Stimulated activated CD8-positive, alpha-beta memory T cell treated with anti-CD3 and anti-CD28 coated beads, Interleukin-15, amount 100 ng/mL, for 4 hours (primary cell): ENCODE measurements at regions not wholly inside any gene's neighbourhood (a gene's known extent, or its start where the extent isn't known, plus 50 kb on each side); places are given as distances from the start of the nearest gene placed in this dataset.
"Not testable (repeated sequence)": the region's sequence is repeated elsewhere in the genome, so short reads cannot be mapped to it uniquely, and the experiment has no call there.

Experiments used
- DNase-seq, 2 donors: peaks; one replicate each; pipeline ENCODE4 v3.0.0-alpha.2; 2020; ENCODE audit warnings: low read depth in 2 of 2

DNA sequence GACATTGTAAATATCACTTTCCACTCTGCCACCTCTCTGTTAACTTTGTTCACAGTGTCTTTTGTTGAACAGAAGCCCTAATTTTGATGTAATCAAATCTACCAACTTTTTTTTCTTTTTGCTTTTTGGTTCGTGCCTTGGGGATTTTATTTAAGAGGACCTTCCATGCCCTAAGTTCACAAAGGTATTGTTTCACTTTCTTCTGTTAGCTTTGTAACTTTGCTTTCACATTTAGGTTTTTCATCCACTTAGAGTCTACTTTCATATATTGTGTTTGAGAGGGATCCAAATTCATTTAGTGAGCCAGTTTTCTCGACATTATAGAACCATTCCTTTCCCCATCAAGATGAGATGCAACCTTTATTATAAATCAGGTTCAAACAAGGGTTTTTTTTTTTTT lies 275.7 kb upstream of the CRY1 start:
- DNase-seq, result no peak

DNA sequence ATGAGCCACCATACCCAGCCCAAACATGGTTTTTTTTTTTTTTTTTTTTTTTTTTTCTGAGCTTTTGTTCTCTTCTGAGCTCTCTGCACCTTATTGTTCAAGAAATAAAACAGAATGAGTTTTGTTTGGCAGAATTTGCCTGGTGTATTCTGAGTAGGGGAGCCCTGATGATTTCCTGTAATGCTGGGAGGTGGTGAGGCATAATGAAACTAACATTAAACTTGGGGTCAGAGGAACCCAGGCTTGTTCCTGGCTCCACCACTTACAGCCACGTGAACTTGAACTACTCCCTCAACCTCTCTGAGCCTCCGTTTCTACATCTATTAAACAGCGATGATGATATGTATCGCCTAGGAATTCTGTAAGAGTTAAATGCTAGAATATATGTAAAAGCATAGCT lies 276.3 kb upstream of the CRY1 start:
- DNase-seq, result peak in 1 of 2 donors; percentile 7

DNA sequence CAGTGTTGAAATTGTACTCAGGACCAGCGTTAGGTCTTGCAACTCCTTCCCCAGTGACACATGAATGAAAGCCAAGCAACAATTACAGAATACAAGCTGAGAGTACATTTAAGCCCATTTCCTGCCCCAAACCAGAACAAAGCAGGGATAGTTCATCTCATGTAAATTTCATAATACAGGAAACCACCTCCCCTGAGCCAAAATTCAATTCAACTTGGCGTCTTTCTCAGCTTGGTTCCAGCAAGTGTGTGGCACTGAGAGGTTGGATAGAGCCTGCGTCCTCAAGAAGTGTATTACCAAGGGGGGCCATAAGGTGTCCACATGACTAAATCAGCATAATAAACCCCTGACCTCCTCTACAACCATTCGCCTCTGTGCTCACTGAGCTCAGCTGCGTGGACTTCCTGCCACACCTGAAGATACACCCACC lies 278.9 kb upstream of the CRY1 start:
- no peak for DNase-seq

DNA sequence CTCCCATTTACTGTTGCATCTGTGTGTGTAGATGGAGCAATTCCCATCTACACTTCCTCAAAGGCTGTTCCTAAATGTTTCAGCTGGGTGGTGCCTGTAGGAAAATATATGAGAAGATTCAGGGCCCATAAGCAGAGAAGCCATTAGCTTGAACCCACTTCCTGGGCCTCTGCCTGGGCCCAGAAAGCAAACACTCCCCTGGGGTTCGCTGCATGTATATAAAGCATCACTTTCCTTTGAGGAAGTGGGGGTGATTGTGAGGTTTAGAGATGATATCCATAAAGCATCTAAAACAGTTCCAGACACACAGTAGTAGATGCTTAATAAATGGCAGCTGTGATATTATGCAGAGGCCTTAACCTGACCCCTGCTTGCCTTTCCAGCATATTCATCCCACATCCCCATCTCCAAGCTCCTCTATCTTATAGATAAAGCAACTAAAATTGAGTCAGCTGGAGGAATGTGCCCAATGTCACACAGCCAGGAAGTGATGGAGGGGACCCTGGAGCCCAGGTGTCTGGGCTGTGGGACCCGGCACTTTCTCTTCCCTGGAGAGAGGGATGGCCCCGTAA lies 280.0 kb upstream of the CRY1 start:
- DNase-seq, result no peak

DNA sequence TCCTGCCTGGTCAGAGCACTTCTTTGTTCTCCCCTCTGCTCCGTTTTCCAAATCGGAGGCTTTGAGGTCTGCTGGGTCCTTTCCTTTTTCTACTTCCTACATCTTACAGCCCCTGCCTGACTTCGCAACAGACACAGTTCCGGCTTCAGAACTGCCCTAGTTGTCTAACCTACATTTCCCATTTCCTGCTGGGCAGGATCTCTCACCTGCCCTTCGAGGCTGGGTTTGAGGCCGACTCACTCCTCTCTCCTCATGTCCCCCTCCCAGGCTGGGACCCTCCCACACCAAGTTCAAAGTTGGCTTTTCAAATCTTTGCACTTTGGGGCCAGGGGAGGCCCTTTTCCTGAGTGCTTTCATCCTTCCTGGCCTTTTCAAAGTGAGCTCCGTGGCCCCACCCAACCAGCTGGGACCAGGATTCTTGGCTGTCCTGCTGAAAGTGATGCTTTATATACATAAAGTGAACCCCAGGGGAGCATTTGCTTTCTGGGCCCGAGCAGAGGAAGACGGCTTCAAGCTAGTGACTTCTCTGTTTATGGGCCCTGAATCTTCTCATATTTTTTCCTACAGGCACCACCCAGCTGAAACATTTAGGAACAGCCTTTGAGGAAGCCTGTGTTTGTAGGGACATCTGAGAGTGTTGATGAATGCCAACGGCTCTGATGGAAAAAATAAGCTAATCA lies 281.0 kb upstream of the CRY1 start:
- no peak for DNase-seq

DNA sequence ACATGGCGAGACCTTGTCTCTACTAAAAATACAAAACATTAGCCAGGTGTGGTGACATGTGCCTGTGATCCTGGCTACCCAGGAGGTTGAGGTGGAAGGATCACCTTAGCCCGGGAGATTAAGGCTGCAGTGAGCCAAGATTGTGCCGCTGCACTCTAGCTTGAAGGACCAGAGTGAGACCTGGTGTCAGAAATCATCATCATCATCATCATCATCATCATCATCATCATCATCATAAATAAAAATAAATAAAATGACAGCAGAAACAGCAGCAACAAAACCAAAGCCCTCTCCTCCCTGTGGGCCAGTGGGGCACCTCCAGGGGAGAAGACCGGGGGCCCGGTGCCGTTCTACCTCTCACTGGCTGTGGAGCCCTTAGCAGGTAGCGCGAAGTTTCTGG lies 281.9 kb upstream of the CRY1 start:
- DNase-seq, result no peak

DNA sequence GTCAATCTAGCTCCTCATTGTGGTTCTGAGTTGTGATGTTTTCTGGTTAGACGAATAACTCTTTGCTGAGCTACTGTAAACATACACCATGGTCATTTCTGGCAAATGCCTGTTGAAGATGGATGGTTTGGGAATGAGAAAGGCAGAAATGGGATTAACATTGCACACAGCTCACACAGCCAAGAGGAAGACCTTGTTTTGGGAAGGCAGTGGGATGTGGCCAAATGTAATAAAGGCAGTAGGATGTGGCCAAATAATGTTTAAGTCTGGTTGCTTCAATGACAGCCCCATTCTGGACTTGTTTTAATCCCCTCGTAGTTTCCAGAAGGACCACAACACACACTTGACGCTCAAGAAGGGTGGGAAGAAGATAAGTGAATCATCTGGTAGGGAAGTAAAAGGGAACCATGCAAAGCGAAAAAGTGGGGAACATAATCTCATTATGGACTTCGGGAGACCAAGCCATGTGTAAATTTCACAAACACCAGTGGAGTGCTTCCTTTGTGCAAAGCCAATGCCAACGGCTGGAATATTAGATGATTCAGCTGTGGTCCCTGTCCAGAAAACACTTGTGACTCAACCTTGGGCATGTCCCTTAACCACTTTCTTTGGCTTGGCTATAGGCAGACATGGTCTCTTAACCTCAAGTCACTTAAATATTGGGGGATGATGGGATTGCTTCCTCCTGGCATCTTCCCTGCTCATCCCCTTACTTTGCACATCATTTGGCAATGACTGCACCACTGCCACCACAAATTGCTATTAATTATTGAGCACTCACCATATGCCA lies 284.4 kb upstream of the CRY1 start:
- DNase-seq, result no peak

DNA sequence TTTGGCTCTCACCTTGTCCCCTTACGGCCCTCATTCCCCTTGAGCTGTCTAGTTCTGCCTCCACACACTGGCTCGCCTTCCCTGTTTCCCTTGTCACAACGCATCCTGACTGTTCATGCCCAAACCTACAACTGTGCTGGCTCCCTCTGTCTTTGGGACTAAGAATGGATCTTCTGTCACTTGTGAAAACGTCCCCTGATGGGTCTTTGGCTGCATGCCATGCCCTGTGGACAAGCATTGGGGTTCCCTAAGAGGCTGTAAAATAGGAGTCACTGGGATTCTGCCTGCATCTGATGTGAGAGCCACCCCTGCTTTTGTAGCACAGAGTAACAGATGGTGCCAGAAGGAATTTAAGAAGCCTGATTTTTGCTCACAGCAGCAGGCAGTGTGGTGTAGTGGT lies 285.3 kb upstream of the CRY1 start:
- no peak for DNase-seq

DNA sequence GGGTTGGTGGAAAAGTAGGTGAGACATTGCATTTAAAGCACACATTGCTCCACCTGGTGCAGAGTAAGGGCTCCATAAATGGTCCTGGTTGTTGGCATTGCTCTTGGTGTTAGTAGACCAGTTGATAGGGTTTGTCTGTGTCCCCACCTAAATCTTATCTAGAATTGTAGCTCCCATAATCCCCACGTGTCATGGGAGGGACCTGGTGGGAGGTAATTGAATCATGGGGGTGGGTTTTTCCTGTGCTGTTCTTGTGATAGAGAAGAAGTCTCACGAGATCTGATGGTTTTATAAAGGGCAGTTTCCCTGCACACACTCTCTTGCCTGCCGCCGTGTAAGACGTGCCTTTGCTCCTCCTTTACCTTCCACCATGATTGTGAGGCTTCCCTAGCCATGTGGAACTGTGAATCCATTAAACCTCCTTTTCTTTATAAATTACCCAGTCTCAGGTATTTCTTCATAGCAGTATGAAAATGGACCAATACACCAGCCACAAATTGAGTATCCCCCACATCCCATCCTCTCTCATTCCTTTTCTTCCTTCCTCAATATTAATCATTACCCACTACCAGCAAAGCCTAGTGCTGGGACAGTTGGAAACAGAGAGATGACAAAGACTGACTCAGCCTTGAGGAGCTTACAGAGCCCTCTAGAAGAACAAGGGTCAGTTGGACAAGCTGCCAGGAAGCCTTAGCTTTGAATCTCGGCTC lies 285.9 kb upstream of the CRY1 start:
- not testable (repeated sequence) for DNase-seq

DNA sequence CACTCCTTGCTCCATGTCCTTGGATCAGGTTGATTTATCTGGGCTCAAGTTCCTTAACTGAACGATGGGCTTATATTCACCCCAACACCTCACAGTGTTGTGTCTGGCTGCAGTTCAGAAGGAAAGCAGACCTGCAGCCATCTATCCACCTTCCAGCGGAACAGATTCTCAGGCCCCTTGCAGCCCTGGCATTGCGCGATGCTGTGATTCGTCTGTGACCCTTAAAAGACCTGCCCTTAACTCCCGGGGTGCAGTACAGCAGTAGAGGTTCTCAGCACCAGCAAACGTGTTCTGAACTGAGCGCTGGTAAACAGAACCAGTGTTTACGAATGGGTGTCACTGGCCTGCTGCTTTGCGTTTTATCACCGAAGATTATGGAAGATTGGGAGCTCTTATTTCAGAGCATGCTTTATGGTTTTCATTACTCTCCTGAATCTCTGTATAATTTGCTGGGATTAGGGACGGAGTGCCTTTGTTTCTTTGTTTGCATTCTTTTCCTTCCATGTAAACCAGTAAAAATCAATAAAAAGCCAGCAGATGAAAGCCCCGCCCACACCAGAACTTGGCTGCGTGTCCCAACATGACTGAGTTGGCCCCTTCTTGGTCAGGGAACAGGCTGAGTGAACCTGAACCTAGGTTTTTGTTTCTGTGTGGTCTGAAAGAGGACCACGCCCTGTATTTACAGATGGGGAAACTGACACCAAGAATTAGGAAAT lies 286.7 kb upstream of the CRY1 start:
- DNase-seq, result no peak

DNA sequence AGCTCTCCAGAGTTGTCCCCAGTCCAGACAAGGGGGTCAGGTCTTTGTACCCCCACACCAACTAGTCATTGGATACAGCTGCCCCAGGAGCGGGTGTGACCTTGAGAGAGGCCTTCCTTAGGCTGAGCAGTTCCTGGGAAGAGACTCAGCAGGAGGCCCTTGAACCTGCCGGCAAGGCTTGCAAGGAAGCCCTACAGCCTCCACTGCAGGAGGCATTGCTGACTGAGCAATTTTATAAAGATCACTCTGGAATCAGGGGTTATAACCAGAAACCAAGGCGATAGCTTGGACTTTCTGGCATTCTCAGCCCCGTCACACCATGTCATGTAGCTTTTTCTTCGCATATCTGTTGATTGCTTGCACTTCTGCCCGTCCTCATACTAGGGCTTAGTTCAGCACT lies 291.3 kb upstream of the CRY1 start:
- no peak for DNase-seq

DNA sequence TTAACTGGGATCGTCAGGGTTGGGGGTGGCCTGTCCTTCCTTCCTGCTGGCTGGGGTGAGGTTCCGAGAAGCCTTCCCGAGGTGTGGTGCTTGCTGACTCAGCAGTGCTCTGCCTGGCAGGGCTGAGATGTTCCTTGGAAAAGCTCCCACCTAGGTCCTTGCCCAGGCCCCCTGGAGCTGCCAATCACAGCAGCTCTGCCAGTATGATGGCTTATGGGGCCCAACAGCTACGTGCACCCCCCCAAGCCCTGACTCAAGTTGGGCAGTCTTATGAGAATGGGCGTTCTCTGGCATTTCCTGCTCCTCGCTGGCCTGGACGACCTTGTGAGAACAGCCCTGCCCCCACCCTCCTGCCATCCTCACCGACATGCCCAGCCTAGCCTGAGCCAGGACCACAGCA lies 292.2 kb upstream of the CRY1 start:
- no peak for DNase-seq

DNA sequence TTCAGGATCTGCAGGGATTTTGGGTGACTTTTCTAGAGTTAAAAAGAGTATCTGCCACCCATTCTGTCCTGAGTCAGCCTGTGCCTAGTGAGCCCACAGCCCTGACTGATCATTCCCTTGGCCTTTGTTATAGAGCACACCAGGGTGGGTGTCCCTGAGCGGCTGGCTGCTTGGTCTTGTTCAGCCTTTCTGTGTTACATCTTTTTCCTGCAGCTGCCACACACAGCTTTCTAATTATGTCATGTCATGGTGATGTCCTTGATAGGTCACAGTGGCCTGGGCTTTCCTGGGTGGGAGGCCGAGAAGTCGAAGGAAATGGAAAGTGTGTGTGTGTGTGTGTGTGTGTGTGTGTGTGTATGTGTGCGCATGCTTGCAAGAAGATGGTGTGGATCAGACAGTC lies 293.2 kb upstream of the CRY1 start:
- DNase-seq, result no peak

DNA sequence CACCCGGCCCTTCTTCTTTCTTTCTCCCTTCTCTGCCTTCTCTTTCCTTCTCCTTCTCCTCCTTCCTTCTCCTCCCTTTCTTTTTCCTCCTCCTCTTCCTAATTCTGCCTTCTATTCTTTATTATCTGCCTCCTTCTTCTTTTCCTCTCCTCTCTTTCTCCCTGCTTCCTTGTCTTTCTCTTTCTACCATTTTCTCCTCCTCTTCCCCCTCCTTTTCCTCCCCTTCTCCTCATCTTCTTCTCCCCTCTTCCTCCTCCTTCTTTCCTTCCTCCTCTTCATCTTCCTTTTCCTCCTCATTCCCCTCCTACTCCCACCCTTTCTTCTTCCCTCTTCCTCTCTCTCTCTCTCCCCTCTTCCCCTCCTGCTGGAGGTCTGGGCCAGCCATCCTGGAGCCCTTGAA lies 294.9 kb upstream of the CRY1 start:
- no peak for DNase-seq

DNA sequence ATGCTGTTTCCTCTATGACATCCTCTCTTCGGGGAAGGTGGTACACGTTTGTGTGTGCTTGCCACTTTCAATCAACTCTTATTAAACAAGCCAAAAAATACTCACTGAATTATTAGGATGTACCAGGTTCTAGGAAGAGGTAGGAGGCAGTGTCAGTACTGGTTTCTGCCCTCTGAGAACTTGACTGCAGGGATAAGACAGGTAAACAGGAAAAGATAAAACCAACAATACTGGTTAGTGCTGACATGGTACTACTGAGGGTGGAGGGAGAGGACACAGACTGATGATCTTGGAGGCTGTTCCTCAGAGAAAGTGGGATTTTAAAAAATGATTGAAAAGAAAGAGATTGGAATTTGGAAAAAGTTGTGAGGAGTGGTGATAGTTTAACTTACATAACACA lies 295.2 kb upstream of the PWP1 start:
- DNase-seq, result no peak

DNA sequence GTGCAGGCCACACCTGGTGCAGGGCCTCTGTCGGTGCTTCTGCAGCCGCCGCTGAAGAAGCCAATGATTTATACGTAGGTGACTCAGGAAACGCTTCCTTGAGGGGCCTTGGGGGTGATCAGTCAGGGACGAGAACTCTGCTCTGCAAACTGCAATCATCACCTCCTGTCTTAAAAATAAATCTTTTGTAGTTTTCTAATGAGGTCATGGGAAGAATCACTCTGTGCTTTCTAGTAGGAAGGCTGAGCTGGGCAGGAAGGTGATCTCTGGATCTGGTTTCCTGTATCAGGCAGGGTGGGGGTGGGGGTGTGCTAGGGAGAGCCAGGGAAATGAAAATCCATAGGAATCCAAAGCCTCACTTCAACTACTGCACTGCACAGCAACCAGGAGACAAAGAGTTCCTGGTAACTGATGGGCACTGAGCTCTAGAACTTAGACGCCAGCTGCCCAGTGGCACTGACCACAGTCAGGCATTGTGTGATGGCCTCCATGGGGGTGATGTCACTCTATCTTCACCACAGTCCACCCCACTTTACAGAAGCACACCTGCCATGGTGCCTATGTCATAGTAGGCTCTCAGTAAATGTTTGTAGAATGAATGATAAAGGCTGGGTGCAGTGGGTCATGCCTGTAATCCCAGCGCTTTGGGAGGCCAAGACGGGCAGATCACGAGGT lies 292.4 kb upstream of the PWP1 start:
- DNase-seq, result no peak

DNA sequence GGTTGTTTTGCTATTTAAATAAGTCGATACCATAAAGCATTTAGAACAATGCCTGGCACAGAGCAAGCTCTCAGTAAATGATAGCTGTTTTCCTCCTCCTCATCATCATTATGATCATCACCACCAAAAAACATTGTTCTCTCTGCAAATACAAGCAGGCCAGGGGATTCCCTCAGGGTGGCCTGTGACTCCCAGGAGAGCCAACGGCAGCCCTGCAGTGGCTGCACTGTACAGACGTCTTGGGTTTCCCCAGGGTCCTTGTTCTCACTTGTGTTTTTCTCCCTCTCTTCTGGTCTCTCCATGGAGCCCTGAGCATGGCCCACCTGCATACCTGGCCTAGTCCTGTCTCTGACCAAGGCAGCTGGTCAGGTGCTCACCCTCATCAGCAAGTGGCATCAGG lies 290.9 kb upstream of the PWP1 start:
- no peak for DNase-seq

DNA sequence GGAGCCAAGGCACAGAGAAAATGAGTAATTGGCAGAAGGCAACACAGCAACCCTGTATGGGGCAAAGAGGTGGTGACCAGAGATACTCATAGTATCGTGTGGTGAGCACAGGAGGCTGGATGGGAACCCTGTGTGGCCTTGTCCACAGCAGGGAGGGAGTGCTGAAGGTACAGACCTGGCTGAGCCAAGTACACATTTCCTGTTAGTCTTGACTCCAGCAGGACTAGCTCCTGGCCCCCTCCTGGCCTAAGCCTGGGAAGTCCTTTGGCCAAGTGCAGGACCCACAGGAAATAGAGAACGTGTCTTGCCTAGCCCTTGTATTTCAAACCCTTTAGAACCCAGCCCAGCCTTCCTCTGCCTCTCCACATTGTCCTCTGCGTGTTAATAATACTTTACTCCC lies 289.8 kb upstream of the PWP1 start:
- no peak for DNase-seq

DNA sequence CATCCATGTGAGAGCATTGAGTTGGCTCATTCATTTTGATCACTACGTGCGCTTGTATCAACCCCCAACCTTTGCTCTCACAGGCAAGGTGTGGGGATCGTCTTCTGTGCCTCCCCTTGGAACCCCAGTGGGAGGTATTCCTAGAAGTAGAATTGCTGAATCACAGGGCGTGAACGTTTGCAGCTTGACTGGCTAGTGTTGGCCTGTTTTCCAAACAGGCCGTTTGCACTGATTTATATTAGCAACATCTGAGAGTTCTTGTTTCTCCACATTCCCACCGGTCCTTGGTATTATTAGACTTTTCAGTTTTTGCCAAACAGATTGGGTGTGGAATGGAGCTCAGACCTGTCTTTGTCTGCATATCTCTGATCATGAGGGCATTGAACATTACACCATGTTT lies 288.6 kb upstream of the PWP1 start:
- DNase-seq, result no peak

DNA sequence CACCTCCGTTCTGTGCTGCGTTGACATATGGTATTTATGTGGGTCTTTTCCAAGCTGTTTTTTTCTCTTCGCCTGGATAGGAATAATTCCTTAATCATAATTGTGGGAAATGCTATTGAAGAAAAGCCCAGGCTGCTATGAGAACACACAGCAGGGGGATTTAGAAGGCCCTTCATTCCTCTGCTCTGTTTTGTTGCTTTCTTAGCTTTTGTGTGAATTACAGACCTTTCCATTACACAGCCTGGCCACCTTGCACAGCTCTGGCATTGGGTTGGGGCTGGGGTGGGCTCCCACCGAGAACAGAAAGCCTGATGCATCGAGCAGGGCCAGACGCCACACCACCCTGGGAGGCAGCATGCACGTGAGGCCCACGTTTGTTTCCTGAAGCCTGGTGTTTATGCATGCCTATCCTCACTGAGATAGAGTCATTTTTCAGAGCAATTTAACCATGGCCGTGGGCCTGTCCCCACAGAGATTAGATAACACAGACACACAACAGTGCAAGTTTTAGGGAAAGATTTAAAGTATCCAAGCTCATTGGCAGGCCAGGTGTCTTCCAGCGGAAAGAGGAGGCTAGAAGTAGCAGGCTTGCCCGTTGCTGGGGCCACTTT lies 287.6 kb upstream of the PWP1 start:
- DNase-seq, result no peak

DNA sequence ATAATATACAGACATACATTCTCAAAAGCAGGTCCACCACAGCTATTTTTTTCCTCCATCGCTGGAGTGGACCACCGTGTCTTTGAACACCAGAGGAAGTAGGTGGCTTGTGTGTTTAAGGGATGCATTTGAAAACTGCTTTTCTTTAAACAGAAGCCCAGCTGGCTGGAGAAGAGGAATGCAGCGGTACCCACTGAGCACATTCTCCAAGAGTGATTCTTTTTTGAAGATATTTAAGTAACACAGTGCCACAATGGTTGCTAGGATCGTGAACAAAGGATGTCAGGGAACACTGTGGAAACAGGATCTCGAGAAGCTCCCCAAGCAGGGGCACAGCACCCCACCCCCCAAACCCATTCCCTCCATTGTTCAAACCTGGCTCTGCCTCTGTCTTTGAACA lies 286.6 kb upstream of the PWP1 start:
- no peak for DNase-seq
